Skeletal muscle cell (primary cell): ENCODE measurements at regions not wholly inside any gene's neighbourhood (a gene's known extent, or its start where the extent isn't known, plus 50 kb on each side); places are given as distances from the start of the nearest gene placed in this dataset.

Experiments used
- DNase-seq: peaks from one replicate; pipeline ENCODE4 v3.0.0-alpha.2; 2010; ENCODE audit warnings: low read depth
- H3K4me3 ChIP-seq: 2 replicates; pipeline ENCODE4 v1.5.1; 2011; ENCODE audit warnings: low read depth, mild to moderate bottlenecking, control low read depth, low read length, moderate library complexity

DNA sequence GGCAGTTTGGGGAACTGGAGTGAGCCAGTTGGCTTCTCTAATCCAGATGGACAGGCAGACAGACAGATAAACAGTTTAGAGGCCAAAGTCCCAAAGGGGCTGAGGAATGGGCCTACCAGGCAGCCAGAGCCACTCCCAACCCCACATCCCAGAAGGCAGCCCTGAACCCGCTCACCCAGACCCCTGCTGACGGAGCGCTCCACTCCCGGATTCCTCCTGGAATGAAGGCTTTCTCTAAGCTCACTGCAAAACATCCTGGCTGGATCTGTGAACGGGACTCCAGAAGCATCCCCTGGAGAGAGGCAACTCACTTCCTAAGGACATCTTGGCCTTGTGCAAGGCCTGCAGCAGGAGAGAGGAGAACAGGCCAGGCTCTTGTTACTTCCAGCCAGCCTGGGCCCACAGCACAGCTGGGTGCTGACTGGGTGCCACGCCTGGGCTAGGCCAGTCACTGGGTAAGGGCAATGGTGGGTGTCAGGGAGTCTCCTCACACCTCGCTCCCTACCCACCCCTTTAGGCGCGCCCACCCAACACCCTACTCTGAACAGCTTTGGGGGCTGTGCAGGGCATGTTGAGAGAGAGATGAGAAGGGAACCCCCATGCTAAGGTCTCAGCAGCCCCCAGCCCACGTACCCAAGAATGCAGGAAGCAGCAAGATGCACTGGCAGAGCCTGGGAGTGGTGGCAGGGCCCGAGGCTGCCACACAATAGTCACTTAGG lies 168.6 kb upstream of the ZMIZ1 start:
- peak; percentile 10 for DNase-seq
- no peak overlapping the region for H3K4me3 ChIP-seq

DNA sequence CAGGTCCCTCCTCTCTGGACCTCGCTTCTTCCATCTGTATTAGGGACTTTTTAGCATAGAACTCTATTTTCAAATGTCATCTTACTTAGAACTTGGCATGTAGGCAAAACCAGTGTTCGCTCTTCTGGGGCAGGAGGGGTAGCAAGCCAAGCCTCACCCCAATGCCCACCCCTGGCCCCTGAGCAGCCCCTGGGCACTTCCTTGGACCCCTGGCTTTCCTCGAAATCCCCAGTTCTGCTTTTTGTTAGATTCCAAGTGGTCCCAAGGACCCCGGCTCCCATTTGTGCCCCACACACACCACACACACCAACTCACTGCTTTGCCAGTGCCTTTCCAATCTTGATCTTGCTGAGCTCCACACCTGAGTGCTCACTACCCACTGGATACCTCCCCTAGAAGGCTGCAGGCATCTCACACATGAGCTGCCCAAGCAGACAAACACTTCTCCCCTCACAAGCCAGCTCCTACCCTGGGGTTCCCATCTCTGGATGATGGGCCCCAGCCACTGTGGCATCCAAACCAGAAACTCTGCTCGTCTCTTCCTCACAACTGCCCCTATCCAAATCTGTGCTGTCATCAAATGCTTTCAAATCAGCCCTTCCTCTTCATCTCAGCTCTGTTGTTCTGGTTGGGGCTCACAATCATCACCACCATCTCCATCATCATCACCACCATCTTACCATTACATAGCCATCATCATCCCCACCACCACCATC lies 167.9 kb upstream of the ZMIZ1 start:
- no peak for DNase-seq
- H3K4me3 ChIP-seq, result no peak overlapping the region

GRCh38 chr10:78901694-78902093 lies 167.1 kb upstream of the ZMIZ1 start:
- DNase-seq, result no peak
- H3K4me3 ChIP-seq, result no peak overlapping the region

DNA sequence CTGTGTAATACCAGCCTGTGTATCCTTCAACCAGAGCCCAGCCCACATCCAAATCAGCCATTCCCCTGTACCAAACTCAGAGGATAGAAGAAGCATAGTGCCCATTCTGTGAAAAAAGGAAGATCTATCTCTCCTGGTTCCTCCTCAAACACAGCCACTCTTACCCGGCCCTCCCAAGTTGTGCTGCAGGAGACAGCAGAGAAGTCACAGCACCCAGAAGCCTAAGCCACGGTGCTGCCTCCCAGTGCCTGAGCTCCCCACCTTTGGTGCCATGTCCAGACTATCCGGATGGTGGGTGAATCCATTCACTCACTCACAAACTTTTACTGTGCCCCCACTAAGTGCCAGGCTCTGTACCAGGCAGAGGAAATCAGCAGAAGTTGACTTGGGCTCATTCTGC lies 166.0 kb upstream of the ZMIZ1 start:
- no peak for DNase-seq
- H3K4me3 ChIP-seq, result no peak overlapping the region

- no peak overlapping the region for H3K4me3 ChIP-seq
- DNase-seq, result no peak
These were observed 165.3 kb upstream of the ZMIZ1 start for GRCh38 chr10:78903341-78903940.

- no peak overlapping the region for H3K4me3 ChIP-seq
- no peak for DNase-seq
These were observed 164.6 kb upstream of the ZMIZ1 start for GRCh38 chr10:78904196-78904595.

- no peak overlapping the region for H3K4me3 ChIP-seq
- DNase-seq, result no peak
These were observed 163.5 kb upstream of the ZMIZ1 start for GRCh38 chr10:78905015-78905956.

DNA sequence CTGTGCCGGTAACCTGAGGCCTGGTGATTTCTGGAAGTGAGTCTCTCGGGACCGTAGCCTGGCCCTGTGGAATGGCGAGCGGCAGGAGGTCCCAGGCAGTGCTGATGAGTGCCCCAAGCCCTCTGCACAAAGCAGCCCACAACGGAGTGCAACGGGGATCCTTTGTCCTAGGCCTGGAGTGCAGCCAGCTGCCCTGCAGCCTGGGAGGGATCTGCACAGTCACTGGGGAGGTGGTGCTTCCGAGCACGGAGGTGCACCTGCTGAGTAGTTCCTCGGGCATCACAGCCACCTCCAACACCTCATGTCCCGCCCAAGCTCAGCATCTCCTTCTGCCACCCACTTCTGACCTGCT lies 162.8 kb upstream of the ZMIZ1 start:
- no peak overlapping the region for H3K4me3 ChIP-seq
- no peak for DNase-seq

- H3K4me3 ChIP-seq, result no peak overlapping the region
- no peak for DNase-seq
These were observed 161.9 kb upstream of the ZMIZ1 start for GRCh38 chr10:78906734-78907390.

GRCh38 chr10:78907551-78908211 lies 161.1 kb upstream of the ZMIZ1 start:
- DNase-seq, result no peak
- no peak overlapping the region for H3K4me3 ChIP-seq

GRCh38 chr10:78909221-78909620 lies 159.5 kb upstream of the ZMIZ1 start:
- no peak for DNase-seq
- H3K4me3 ChIP-seq, result no peak overlapping the region

GRCh38 chr10:78910021-78910420 lies 158.7 kb upstream of the ZMIZ1 start:
- no peak for DNase-seq

DNA sequence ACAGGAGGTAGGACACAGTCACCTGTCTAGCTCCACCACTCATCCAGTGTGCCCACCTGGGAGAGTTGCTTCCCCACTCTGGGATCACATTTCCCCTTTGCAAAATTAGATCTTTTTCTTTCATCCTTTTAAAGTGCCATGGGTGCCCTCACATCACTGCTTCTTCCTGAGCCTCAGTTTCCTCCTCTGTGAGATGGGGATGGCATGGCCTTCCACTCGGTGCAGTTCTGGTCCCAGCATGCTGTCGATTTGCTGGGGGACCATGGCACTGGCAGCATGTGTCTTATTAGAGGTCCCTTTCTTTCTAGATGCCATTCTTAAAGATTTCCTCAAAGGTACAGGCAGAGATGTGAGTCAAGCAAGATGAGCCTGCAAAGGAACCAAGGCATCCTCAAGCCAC lies 158.3 kb upstream of the ZMIZ1 start:
- no peak overlapping the region for H3K4me3 ChIP-seq
- DNase-seq, result no peak

More at GRCh38 chr10:78910021-78910420, 158.7 kb upstream of the ZMIZ1 start:
- no peak overlapping the region for H3K4me3 ChIP-seq

DNA sequence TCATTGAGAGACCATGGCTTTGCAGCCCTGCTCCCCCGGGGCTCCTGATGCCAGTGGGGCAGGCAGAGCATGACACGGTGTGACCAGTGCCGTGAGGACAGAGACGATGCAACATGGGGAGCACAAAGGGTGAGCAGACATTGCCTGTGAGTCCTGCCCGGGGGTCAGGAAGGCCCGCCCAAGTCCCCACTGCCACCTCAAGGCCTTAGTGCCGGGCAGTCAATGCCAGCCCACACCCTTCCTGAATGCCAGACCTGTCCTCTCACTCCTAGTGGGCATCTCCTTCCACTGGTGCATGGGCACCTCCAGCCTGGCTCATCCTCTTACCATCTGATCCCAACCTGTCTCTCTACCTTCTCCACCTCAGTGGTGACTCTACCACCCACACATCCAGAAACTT lies 157.9 kb upstream of the ZMIZ1 start:
- DNase-seq, result no peak

DNA sequence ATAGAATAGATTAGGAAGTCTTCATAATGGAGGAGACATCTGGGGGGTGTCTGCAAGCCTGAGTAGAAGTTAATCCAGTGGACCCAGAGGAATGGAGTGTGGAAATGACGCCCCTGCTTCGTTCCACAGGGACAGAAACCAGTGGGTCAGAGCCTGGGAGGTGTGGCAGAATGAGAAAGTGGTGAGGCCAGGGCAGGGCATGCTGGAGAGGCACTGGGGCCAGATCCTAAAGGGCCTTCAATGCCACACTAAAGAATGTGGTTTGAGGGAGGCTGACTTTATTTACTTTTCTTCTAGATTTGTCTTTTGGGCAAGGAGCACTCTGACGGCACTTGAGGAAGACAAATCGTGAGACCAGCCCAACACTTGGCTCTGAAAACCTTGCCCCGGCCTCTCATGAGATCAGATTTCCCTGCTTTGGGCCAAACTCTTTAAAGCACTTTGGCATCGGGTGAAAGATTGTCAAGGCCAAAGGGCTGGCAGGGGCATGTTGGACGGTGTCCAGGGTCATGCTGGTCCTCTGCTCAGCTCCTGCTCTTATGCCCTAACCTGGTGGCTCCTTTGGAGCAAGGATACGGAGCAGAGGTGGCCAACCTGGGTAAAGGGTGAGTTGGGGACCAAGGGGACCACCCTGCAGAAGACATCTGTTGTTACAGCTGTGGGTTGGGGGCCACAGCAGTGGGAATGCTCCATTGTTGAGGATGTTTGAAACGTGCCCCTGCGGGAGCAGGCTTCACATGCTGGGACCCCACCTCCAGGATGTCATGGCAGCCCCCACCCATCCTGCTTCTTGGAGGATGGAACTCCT lies 157.0 kb upstream of the ZMIZ1 start:
- no peak for DNase-seq

More for the DNA sequence above, 157.9 kb upstream of the ZMIZ1 start:
- no peak overlapping the region for H3K4me3 ChIP-seq

GRCh38 chr10:78912361-78913218 lies 156.2 kb upstream of the ZMIZ1 start:
- no peak overlapping the region for H3K4me3 ChIP-seq
- DNase-seq, result no peak

More for the DNA sequence above, 157.0 kb upstream of the ZMIZ1 start:
- no peak overlapping the region for H3K4me3 ChIP-seq
